ENCODE measurements at regions not wholly inside any gene's neighbourhood (a gene's known extent, or its start where the extent isn't known, plus 50 kb on each side); places are given as distances from the start of the nearest gene placed in this dataset.

DNA sequence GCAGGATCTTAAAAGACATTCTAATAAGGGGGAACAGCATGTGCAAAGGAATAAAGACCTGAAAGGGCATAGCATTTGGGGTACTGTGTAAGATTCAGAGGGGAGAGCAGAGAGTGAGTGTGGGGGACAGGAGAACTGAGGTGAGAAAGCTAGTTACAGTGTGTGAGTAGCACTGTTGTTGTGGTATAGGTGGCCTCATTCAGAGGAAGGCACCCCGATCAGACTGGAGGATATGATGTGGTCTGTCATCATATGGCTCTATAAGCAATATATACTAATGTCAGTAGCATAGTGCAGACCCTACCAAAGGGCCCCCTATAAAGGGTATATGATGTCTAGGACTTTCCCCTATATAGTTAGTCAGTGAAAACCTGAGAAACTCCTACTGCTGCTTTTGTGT lies 175.8 kb downstream of the FMR1NB start:
- Histone ChIP-seq H3K36me3 (ENCODE audit: insufficient read depth) (no peaks in the 10 kb centered on the region), H3K27me3 (ENCODE audit: insufficient read depth, low read depth) (no peaks in the 10 kb centered on the region), H4K20me1 (ENCODE audit: insufficient read depth) (no peaks in the 10 kb centered on the region), H3K9ac (no peak overlapping the region), H3K4me1 (ENCODE audit: low read depth, poor library complexity, severe bottlenecking) (no peaks in the 10 kb centered on the region), H3K4me2 (no peak overlapping the region), H3K27ac (no peak overlapping the region), H3K4me3 (IDR thresholded peaks at IDR 0.05; ENCODE audit: insufficient read depth, low read depth, low read length) (no peak overlapping the region), H3K79me2 (ENCODE audit: insufficient read depth, low read depth) (no peaks in the 10 kb centered on the region), H2AFZ (ENCODE audit: low read depth) (no peak overlapping the region)
- TF ChIP-seq, protein P1, sequence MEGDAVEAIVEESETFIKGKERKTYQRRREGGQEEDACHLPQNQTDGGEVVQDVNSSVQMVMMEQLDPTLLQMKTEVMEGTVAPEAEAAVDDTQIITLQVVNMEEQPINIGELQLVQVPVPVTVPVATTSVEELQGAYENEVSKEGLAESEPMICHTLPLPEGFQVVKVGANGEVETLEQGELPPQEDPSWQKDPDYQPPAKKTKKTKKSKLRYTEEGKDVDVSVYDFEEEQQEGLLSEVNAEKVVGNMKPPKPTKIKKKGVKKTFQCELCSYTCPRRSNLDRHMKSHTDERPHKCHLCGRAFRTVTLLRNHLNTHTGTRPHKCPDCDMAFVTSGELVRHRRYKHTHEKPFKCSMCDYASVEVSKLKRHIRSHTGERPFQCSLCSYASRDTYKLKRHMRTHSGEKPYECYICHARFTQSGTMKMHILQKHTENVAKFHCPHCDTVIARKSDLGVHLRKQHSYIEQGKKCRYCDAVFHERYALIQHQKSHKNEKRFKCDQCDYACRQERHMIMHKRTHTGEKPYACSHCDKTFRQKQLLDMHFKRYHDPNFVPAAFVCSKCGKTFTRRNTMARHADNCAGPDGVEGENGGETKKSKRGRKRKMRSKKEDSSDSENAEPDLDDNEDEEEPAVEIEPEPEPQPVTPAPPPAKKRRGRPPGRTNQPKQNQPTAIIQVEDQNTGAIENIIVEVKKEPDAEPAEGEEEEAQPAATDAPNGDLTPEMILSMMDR (conservative IDR thresholded peaks at IDR 0.05; ENCODE audit: low read depth, low read length), result no peak

DNA sequence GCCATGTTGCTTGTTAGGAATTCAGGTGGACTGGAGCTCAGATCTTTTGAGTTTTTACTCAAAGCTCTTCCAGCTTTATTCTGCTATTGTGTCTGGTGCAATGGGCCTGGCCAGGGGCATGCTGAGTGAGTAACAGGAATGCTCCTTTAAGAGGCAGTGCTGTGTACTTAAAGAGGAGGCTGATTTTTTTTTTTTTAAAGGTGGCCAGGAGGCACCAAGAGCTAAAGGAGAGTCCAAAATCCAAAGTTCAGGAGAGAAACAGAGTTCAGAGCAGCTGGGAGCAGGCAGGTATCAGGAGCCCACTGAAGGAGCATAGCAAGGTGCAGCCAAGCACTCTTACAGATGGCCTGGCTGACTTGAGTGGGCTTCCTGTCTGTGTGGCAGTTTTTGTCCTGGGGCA lies 178.7 kb downstream of the FMR1NB start:
- Histone ChIP-seq H3K4me3 (IDR thresholded peaks at IDR 0.05; ENCODE audit: insufficient read depth, low read depth, low read length) (no peak overlapping the region), H3K9ac (no peak overlapping the region), H3K27ac (no peak overlapping the region), H3K36me3 (ENCODE audit: insufficient read depth) (no peaks in the 10 kb centered on the region), H3K4me2 (no peak overlapping the region), H3K79me2 (ENCODE audit: insufficient read depth, low read depth) (no peaks in the 10 kb centered on the region), H3K4me1 (ENCODE audit: low read depth, poor library complexity, severe bottlenecking) (no peaks in the 10 kb centered on the region), H4K20me1 (ENCODE audit: insufficient read depth) (no peaks in the 10 kb centered on the region), H2AFZ (ENCODE audit: low read depth) (no peak overlapping the region), H3K27me3 (ENCODE audit: insufficient read depth, low read depth) (no peaks in the 10 kb centered on the region)
- TF ChIP-seq, protein P1 (conservative IDR thresholded peaks at IDR 0.05; ENCODE audit: low read depth, low read length), result no peak

DNA sequence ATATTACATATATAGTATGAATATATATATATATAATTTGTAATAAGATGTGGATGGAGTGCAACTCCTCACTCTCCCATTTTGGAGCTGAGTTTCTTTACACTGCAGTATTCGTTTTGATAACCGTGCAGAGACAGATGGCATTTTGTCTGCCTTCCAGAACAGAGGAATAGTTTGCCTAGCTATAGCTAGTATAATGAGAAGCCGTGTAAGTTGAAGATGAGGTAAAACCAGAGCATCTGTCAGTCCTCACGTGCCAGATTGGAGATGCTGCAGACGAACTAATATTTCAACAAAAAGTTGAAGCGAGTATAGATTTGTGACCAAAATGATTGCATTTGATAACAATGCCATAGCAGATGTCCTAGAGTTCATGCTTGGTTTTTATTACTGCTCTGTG lies 180.6 kb downstream of the FMR1NB start:
- Histone ChIP-seq H2AFZ (ENCODE audit: low read depth) (no peak overlapping the region), H3K36me3 (ENCODE audit: insufficient read depth) (no peaks in the 10 kb centered on the region), H4K20me1 (ENCODE audit: insufficient read depth) (no peaks in the 10 kb centered on the region), H3K9ac (no peak overlapping the region), H3K4me2 (no peak overlapping the region), H3K4me1 (ENCODE audit: low read depth, poor library complexity, severe bottlenecking) (no peaks in the 10 kb centered on the region), H3K27me3 (ENCODE audit: insufficient read depth, low read depth) (no peaks in the 10 kb centered on the region), H3K27ac (no peak overlapping the region), H3K4me3 (IDR thresholded peaks at IDR 0.05; ENCODE audit: insufficient read depth, low read depth, low read length) (no peak overlapping the region), H3K79me2 (ENCODE audit: insufficient read depth, low read depth) (no peaks in the 10 kb centered on the region)
- TF ChIP-seq, protein P1 (conservative IDR thresholded peaks at IDR 0.05; ENCODE audit: low read depth, low read length), result no peak

DNA sequence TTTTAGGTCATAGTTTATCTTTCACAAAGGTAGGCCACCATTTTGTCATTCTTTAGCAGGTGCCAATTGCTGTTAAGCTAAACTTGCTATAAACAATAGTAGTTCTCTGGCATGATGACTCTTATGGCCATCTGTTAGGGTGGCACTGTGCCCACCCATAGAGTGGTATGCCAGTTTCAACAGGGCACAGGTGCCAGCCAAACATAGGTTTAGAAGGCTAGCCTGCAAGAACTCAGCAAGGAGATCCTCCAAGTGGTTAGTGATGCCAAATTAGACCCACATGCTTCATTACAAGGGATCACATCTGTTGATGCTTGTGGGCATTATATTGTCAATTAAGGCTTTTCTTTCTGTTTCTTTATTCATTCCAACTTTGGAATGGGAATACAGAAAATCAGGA lies 204.5 kb downstream of the FMR1NB start:
- Histone ChIP-seq H3K4me3 (IDR thresholded peaks at IDR 0.05; ENCODE audit: insufficient read depth, low read depth, low read length) (no peak overlapping the region), H3K27ac (no peak overlapping the region), H3K36me3 (ENCODE audit: insufficient read depth) (no peaks in the 10 kb centered on the region), H3K4me2 (no peak overlapping the region), H3K4me1 (ENCODE audit: low read depth, poor library complexity, severe bottlenecking) (no peaks in the 10 kb centered on the region), H2AFZ (ENCODE audit: low read depth) (no peak overlapping the region), H3K9ac (no peak overlapping the region), H3K79me2 (ENCODE audit: insufficient read depth, low read depth) (no peaks in the 10 kb centered on the region), H4K20me1 (ENCODE audit: insufficient read depth) (no peaks in the 10 kb centered on the region), H3K27me3 (ENCODE audit: insufficient read depth, low read depth) (no peaks in the 10 kb centered on the region)
- TF ChIP-seq, protein P1 (conservative IDR thresholded peaks at IDR 0.05; ENCODE audit: low read depth, low read length), result no peak

DNA sequence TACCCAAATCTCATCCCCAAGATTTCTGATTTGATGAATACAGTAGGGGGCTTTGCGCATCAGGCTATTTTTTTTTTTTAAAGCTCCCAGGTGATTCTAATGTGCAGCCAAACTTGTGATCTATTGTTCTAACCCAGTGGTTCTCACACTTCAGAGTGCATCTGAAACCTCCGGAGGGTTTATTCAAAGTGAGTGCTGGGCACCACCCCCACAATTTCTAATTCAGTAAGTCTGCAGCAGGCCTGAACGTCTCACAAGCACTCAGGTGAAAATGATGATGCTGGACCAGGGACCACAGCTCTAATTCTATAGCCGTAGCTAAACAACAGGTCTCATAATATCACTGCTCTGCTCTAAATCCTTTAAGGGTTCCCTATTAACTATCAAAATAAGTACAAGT lies 211.4 kb downstream of the FMR1NB start:
- Histone ChIP-seq H2AFZ (ENCODE audit: low read depth) (no peak overlapping the region), H3K79me2 (ENCODE audit: insufficient read depth, low read depth) (no peaks in the 10 kb centered on the region), H3K4me2 (no peak overlapping the region), H3K4me1 (ENCODE audit: low read depth, poor library complexity, severe bottlenecking) (no peaks in the 10 kb centered on the region), H3K36me3 (ENCODE audit: insufficient read depth) (no peaks in the 10 kb centered on the region), H4K20me1 (ENCODE audit: insufficient read depth) (no peaks in the 10 kb centered on the region), H3K4me3 (IDR thresholded peaks at IDR 0.05; ENCODE audit: insufficient read depth, low read depth, low read length) (no peak overlapping the region), H3K27ac (no peak overlapping the region), H3K9ac (no peak overlapping the region), H3K27me3 (ENCODE audit: insufficient read depth, low read depth) (no peaks in the 10 kb centered on the region)
- TF ChIP-seq, protein P1 (conservative IDR thresholded peaks at IDR 0.05; ENCODE audit: low read depth, low read length), result no peak

Data from KMS-11 (cell line).